SU-DHL-6 (cell line): ENCODE measurements at regions not wholly inside any gene's neighbourhood (a gene's known extent, or its start where the extent isn't known, plus 50 kb on each side); places are given as distances from the start of the nearest gene placed in this dataset.

Experiments
- H2AFZ ChIP-seq: fragments of 200-600 bp; sonication (generic); 2 replicates; pipeline ENCODE4 v1.6.1; 2014; ENCODE audit warnings: low read depth, mild to moderate bottlenecking, moderate library complexity, mixed read lengths, antibody characterized with exemption, low read length; ENCODE audit not compliant: severe bottlenecking
- H3F3A ChIP-seq: fragments of 200-600 bp; shearing (Covaris generic); 2 replicates; pipeline ENCODE4 v1.6.0; 2016; ENCODE audit warnings: antibody characterized with exemption, mild to moderate bottlenecking; ENCODE audit not compliant: insufficient read depth
- H3K27ac ChIP-seq: fragments of 200-600 bp; sonication (generic); 2 replicates; pipeline ENCODE4 v1.5.1; 2016; ENCODE audit warnings: low read depth, mild to moderate bottlenecking, low read length, moderate library complexity, mixed read lengths
- H3K27me3 ChIP-seq: fragments of 200-600 bp; sonication (generic), shearing (Covaris generic); 2 replicates; pipeline ENCODE4 v1.6.0; 2014; ENCODE audit warnings: mild to moderate bottlenecking, low read length
- H3K36me3 ChIP-seq: fragments of 200-600 bp; sonication (generic); 2 replicates; pipeline ENCODE4 v1.6.1; 2014; ENCODE audit warnings: mild to moderate bottlenecking, low read length, mixed read lengths
- H3K4me2 ChIP-seq: fragments of 300-600, 200-600 bp; shearing (Covaris generic), sonication (generic); 2 replicates; pipeline ENCODE4 v1.6.0; 2014; ENCODE audit warnings: low read length, low read depth, mild to moderate bottlenecking; ENCODE audit not compliant: poor library complexity, severe bottlenecking
- H3K4me3 ChIP-seq: fragments of 200-600 bp; sonication (generic); 2 replicates; pipeline ENCODE4 v1.5.1; 2014; ENCODE audit warnings: antibody characterized with exemption, low read length, mild to moderate bottlenecking, mixed read lengths; ENCODE audit not compliant: insufficient read depth, poor library complexity, severe bottlenecking
- H3K79me2 ChIP-seq: fragments of 200-600 bp; sonication (generic); 2 replicates; pipeline ENCODE4 v1.6.1; 2014; ENCODE audit warnings: mild to moderate bottlenecking, low read length, moderate library complexity; ENCODE audit not compliant: insufficient read depth
- H3K9ac ChIP-seq: fragments of 200-600 bp; sonication (generic); 2 replicates; pipeline ENCODE4 v1.7.0; 2014; ENCODE audit warnings: mild to moderate bottlenecking, low read length
- H3K9me2 ChIP-seq: fragments of 200-600 bp; sonication (generic); replicated peaks from 2 replicates; pipeline ENCODE4 v1.6.1; 2014; ENCODE audit warnings: low read length; ENCODE audit not compliant: insufficient read depth
- H3K9me3 ChIP-seq: fragments of 200-600 bp; sonication (generic); 2 replicates; pipeline ENCODE4 v1.6.1; 2014; ENCODE audit warnings: low read length, mixed read lengths; ENCODE audit not compliant: insufficient read depth
- H4K20me1 ChIP-seq: fragments of 200-600 bp; sonication (generic); 2 replicates; pipeline ENCODE4 v1.6.1; 2014; ENCODE audit warnings: low read depth, mild to moderate bottlenecking, antibody characterized with exemption, low read length, moderate library complexity, mixed read lengths
- CTCF ChIP-seq: fragments of 200-600 bp; sonication (generic); IDR thresholded peaks from one replicate; pipeline ENCODE4 v1.5.1; 2017; ENCODE audit warnings: antibody characterized with exemption, mild to moderate bottlenecking, low read length, moderate library complexity; ENCODE audit not compliant: insufficient read depth, poor library complexity, severe bottlenecking
- EZH2phosphoT487 ChIP-seq: fragments of 200-600 bp; sonication (generic), shearing (Covaris generic); conservative IDR thresholded peaks from 2 replicates; pipeline ENCODE4 v1.6.1; 2018; ENCODE audit warnings: mild to moderate bottlenecking, antibody characterized with exemption, low read length, moderate library complexity, mixed read lengths

- Histone ChIP-seq H4K20me1 (no peaks in the 10 kb centered on the region), H3K27ac (no peak overlapping the region), H3K9me3 (no peaks in the 10 kb centered on the region), H2AFZ (no peak overlapping the region), H3F3A (no peaks in the 10 kb centered on the region), H3K4me2 (no peak overlapping the region), H3K9ac (no peak overlapping the region), H3K36me3 (no peaks in the 10 kb centered on the region), H3K9me2 (no peaks in the 10 kb centered on the region), H3K4me3 (no peak overlapping the region), H3K27me3 (no peaks in the 10 kb centered on the region), H3K79me2 (no peaks in the 10 kb centered on the region)
- TF ChIP-seq EZH2phosphoT487: no peak
- TF ChIP-seq CTCF: no peak
Observed at GRCh38 chr9:26685818-26686217, 206.8 kb downstream of the CAAP1 start.

DNA sequence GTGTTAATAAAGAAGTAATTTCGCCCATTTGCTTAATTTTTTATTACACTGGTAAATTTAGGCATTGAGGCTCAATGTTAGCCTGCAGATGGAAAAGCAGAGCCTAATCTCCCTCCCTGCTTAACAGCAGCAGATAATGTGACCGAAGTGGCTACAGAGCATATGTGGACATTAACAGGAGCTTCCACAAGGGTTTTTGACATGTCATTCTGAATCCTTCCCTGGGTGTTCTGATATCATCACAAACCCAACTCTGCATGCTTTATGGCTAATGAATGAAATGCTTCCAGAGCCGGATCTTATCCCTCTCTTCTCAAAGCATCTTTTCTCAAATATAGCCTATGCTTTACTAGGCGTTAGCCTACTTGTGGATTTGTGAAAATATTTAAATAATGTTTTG is 208.6 kb downstream of the CAAP1 start:
- no peak for TF ChIP-seq CTCF
- no peak for TF ChIP-seq EZH2phosphoT487
- no peak overlapping the region for H3K4me3 ChIP-seq
- no peaks in the 10 kb centered on the region for H3K36me3 ChIP-seq
- H3K9me2 ChIP-seq: no peaks in the 10 kb centered on the region
- no peak overlapping the region for H3K9ac ChIP-seq
- H3K27me3 ChIP-seq: no peaks in the 10 kb centered on the region
- no peak overlapping the region for H3K4me2 ChIP-seq
- no peaks in the 10 kb centered on the region for H3K79me2 ChIP-seq
- H3K9me3 ChIP-seq: no peaks in the 10 kb centered on the region
- no peaks in the 10 kb centered on the region for H3F3A ChIP-seq
- H2AFZ ChIP-seq: no peak overlapping the region
- H3K27ac ChIP-seq: no peak overlapping the region
- no peaks in the 10 kb centered on the region for H4K20me1 ChIP-seq

- no peaks in the 10 kb centered on the region for H4K20me1 ChIP-seq
- no peak overlapping the region for H3K4me3 ChIP-seq
- TF ChIP-seq EZH2phosphoT487: no peak
- TF ChIP-seq CTCF: no peak
- H3K9ac ChIP-seq: no peak overlapping the region
- H2AFZ ChIP-seq: no peak overlapping the region
- no peaks in the 10 kb centered on the region for H3K79me2 ChIP-seq
- H3K27ac ChIP-seq: no peak overlapping the region
- H3K36me3 ChIP-seq: no peaks in the 10 kb centered on the region
- no peaks in the 10 kb centered on the region for H3F3A ChIP-seq
- H3K9me2 ChIP-seq: no peaks in the 10 kb centered on the region
- H3K27me3 ChIP-seq: no peaks in the 10 kb centered on the region
- H3K9me3 ChIP-seq: no peaks in the 10 kb centered on the region
- H3K4me2 ChIP-seq: no peak overlapping the region
Observed at GRCh38 chr9:26682796-26683496, 209.7 kb downstream of the CAAP1 start.
